SK-N-MC (cell line): ENCODE measurements at regions not wholly inside any gene's neighbourhood (a gene's known extent, or its start where the extent isn't known, plus 50 kb on each side); places are given as distances from the start of the nearest gene placed in this dataset.
"Not testable (repeated sequence)": the region's sequence is repeated elsewhere in the genome, so short reads cannot be mapped to it uniquely, and the experiment has no call there.

Experiments used
- EZH2 ChIP-seq: fragments of 200-600 bp; sonication (generic); IDR thresholded peaks from one replicate; pipeline ENCODE4 v1.6.1; 2017; ENCODE audit warnings: antibody characterized with exemption
- FOXP2 ChIP-seq: optimal IDR thresholded peaks from 2 replicates; pipeline ENCODE3; 2011; ENCODE audit warnings: mild to moderate bottlenecking, moderate library complexity; ENCODE audit not compliant: insufficient read depth; ENCODE audit errors: extremely low read length, control extremely low read depth

DNA sequence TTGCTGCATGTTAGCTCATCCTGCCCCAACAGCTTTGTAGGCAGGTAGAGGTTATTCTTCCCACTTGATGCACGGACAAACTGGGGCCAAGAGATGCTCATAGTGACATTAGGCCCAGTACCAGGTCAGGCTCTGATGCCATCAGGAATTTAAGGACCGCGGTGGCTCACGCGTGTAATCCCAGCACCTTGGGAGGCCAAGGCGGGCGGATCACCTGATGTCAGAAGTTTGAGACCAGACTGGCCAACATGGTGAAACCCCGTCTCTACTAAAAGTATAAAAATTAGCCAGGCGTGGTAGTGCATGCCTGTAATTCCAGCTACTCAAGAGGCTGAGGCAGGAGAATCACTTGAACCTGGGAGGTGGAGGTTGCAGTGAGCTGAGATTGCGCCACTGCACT, 110.8 kb downstream of the PHETA1 start:
- TF ChIP-seq EZH2, FOXP2: not testable (repeated sequence)
